MM.1S (cell line): ENCODE measurements at regions not wholly inside any gene's neighbourhood (a gene's known extent, or its start where the extent isn't known, plus 50 kb on each side); places are given as distances from the start of the nearest gene placed in this dataset.

Source experiments
- DNase-seq: peaks from one replicate; pipeline ENCODE4 v3.0.0-alpha.2; 2015
- H2AFZ ChIP-seq: fragments of 300-600 bp; sonication (generic); 2 replicates; pipeline ENCODE4 v1.6.0; 2016; ENCODE audit warnings: antibody characterized with exemption, low read length
- H3F3A ChIP-seq: fragments of 300-600 bp; sonication (generic); 2 replicates; pipeline ENCODE4 v1.6.1; 2016; ENCODE audit warnings: mild to moderate bottlenecking, antibody characterized with exemption, low read length, moderate library complexity, mixed read lengths; ENCODE audit not compliant: insufficient read depth
- H3K27ac ChIP-seq: fragments of 300-600 bp; sonication (generic); 2 replicates; pipeline ENCODE4 v1.5.1; 2016; ENCODE audit warnings: mild to moderate bottlenecking, low read length
- H3K27me3 ChIP-seq: fragments of 300-600 bp; sonication (generic); replicated peaks from 2 replicates; pipeline ENCODE4 v1.6.0; 2016; ENCODE audit warnings: low read length; ENCODE audit not compliant: insufficient read depth
- H3K36me3 ChIP-seq: fragments of 300-600 bp; sonication (generic); replicated peaks from 2 replicates; pipeline ENCODE4 v1.6.1; 2016; ENCODE audit warnings: mild to moderate bottlenecking, low read length, mixed read lengths; ENCODE audit not compliant: insufficient read depth
- H3K4me1 ChIP-seq: fragments of 300-600 bp; sonication (generic); 2 replicates; pipeline ENCODE4 v1.6.1; 2016; ENCODE audit warnings: low read length, mixed read lengths
- H3K4me2 ChIP-seq: fragments of 300-600 bp; sonication (generic); 2 replicates; pipeline ENCODE4 v1.6.0; 2016; ENCODE audit warnings: low read depth, low read length
- H3K4me3 ChIP-seq: fragments of 300-600 bp; sonication (generic); 2 replicates; pipeline ENCODE4 v1.5.1; 2016; ENCODE audit warnings: low read length, mixed read lengths
- H3K79me2 ChIP-seq: fragments of 300-600 bp; sonication (generic); 2 replicates; pipeline ENCODE4 v1.6.1; 2016; ENCODE audit warnings: mixed run types, low read length, mixed read lengths
- H3K9ac ChIP-seq: fragments of 300-600 bp; sonication (generic); 2 replicates; pipeline ENCODE4 v1.6.1; 2016; ENCODE audit warnings: low read length, mixed read lengths
- H3K9me2 ChIP-seq: fragments of 300-600 bp; sonication (generic); replicated peaks from 2 replicates; pipeline ENCODE4 v1.6.1; 2016; ENCODE audit warnings: mild to moderate bottlenecking, low read length, mixed read lengths; ENCODE audit not compliant: insufficient read depth
- H3K9me3 ChIP-seq: fragments of 300-600 bp; sonication (generic); replicated peaks from 2 replicates; pipeline ENCODE4 v1.6.1; 2016; ENCODE audit warnings: mild to moderate bottlenecking, low read length, mixed read lengths; ENCODE audit not compliant: insufficient read depth
- H4K20me1 ChIP-seq: fragments of 300-600 bp; sonication (generic); 2 replicates; pipeline ENCODE4 v1.6.1; 2016; ENCODE audit warnings: mild to moderate bottlenecking, low read length, moderate library complexity, mixed read lengths; ENCODE audit not compliant: insufficient read depth
- EZH2 ChIP-seq: fragments of 300-600 bp; sonication (generic); optimal IDR thresholded peaks from 2 replicates; pipeline ENCODE3; 2017; ENCODE audit warnings: low read depth, mild to moderate bottlenecking, antibody characterized with exemption, low read length, mixed read lengths
- EZH2phosphoT487 ChIP-seq: fragments of 300-600 bp; sonication (generic); IDR thresholded peaks from 2 replicates; pipeline ENCODE4 v1.6.1; 2018; ENCODE audit warnings: antibody characterized with exemption, low read length
- TF ChIP-seq, protein P1 (sequence below): fragments of 300-600 bp; sonication (generic); IDR thresholded peaks from 2 replicates; pipeline ENCODE4 v1.5.1; 2016; ENCODE audit warnings: antibody characterized with exemption, low read length, mixed read lengths

DNA sequence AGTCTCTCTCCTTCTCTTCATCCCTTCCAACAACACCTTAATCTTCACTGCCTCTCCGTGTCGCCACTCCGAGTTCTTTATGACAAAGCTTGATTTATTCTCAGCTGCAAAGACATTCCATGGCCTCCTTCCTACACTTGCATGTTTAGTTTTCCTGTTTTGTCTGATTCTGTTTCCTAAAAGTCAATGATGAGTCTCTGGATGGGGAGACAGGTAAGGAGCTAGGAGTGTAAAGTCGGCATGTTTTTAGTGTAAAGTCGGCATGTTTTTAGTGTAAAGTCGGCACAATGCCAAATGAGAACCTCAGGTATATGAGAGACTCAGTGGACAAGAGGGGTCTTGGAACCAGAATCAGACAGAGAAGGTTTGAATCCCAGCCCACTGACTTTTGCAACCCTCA, 362.3 kb upstream of the EEF2KMT start:
- Histone ChIP-seq H3F3A (no peaks in the 10 kb centered on the region), H3K4me2 (no peak overlapping the region), H2AFZ (no peak overlapping the region), H3K27me3 (no peaks in the 10 kb centered on the region; the same call in 1 of the 2 replicates), H3K9me2 (no peaks in the 10 kb centered on the region), H3K9me3 (no peaks in the 10 kb centered on the region), H3K79me2 (no peaks in the 10 kb centered on the region), H3K9ac (no peak overlapping the region), H3K27ac (no peak overlapping the region), H3K36me3 (no peaks in the 10 kb centered on the region), H4K20me1 (no peaks in the 10 kb centered on the region), H3K4me3 (no peak overlapping the region), H3K4me1 (no peaks in the 10 kb centered on the region)
- TF ChIP-seq, protein P1, sequence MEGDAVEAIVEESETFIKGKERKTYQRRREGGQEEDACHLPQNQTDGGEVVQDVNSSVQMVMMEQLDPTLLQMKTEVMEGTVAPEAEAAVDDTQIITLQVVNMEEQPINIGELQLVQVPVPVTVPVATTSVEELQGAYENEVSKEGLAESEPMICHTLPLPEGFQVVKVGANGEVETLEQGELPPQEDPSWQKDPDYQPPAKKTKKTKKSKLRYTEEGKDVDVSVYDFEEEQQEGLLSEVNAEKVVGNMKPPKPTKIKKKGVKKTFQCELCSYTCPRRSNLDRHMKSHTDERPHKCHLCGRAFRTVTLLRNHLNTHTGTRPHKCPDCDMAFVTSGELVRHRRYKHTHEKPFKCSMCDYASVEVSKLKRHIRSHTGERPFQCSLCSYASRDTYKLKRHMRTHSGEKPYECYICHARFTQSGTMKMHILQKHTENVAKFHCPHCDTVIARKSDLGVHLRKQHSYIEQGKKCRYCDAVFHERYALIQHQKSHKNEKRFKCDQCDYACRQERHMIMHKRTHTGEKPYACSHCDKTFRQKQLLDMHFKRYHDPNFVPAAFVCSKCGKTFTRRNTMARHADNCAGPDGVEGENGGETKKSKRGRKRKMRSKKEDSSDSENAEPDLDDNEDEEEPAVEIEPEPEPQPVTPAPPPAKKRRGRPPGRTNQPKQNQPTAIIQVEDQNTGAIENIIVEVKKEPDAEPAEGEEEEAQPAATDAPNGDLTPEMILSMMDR, result no peak
- TF ChIP-seq EZH2phosphoT487 (no peak), EZH2 (no peak)
- no peak for DNase-seq

DNA sequence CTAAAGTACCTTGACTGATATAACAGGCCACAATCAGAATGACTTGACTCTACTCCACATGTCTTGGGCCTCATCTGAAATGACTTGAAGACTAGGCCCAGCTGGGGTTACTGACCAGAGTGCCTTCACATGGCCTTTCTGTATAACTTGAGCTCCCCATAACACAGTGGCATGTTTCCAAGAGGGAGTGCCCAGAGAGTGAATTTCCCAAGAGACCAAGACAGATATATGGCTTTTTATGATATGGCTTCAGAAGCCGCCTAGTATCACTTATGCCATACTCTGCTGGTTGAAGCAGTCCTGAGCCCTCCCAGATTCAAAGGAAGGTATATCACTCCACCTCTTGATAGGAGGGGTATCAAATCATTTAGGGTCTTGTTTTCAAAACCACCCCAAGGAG, 357.5 kb upstream of the EEF2KMT start:
- Histone ChIP-seq H3K4me3 (no peak overlapping the region), H2AFZ (no peak overlapping the region), H3K27me3 (no peaks in the 10 kb centered on the region; the same call in 1 of the 2 replicates)

DNA sequence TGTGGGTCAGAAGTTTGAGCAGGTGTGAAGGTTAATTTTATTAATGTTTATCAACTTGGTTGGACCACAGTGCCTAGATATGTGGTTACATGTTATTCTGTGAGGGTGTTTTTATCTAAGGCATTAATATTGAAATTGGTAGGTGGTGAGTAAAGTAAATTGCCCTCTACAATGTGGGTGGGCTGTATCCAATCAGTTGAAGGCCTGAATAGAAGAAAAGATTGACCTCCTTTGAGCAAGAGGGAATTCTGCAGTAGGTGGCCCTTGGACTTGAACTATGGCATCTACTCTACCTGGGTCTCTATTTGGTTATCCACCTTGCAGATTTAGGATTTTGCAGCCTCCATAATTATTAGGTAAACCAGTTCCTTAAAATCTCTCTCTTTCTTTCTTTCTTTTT, 356.8 kb upstream of the EEF2KMT start:
- no peak for DNase-seq
- H3K4me3 ChIP-seq, result no peak overlapping the region
- H3K27me3 ChIP-seq, result no peaks in the 10 kb centered on the region
- H3K36me3 ChIP-seq, result no peaks in the 10 kb centered on the region
- no peaks in the 10 kb centered on the region for H3K79me2 ChIP-seq
- no peak overlapping the region for H3K9ac ChIP-seq
- no peaks in the 10 kb centered on the region for H3K9me2 ChIP-seq
- no peaks in the 10 kb centered on the region for H3K4me1 ChIP-seq
- H3F3A ChIP-seq, result no peaks in the 10 kb centered on the region
- no peaks in the 10 kb centered on the region for H4K20me1 ChIP-seq
- no peak overlapping the region for H2AFZ ChIP-seq
- H3K9me3 ChIP-seq, result no peaks in the 10 kb centered on the region
- no peak for TF ChIP-seq EZH2phosphoT487
- TF ChIP-seq EZH2, result no peak
- TF ChIP-seq, protein P1, result no peak
- no peak overlapping the region for H3K27ac ChIP-seq
- H3K4me2 ChIP-seq, result no peak overlapping the region

More for the DNA sequence above, 357.5 kb upstream of the EEF2KMT start:
- Histone ChIP-seq H3K9me3 (no peaks in the 10 kb centered on the region), H4K20me1 (no peaks in the 10 kb centered on the region), H3F3A (no peaks in the 10 kb centered on the region), H3K4me2 (no peak overlapping the region), H3K4me1 (no peaks in the 10 kb centered on the region), H3K9me2 (no peaks in the 10 kb centered on the region), H3K36me3 (no peaks in the 10 kb centered on the region), H3K79me2 (no peaks in the 10 kb centered on the region), H3K27ac (no peak overlapping the region), H3K9ac (no peak overlapping the region)
- DNase-seq, result no peak
- TF ChIP-seq EZH2phosphoT487 (no peak), EZH2 (no peak)
- TF ChIP-seq, protein P1, result no peak
